ENCODE measurements at regions not wholly inside any gene's neighbourhood (a gene's known extent, or its start where the extent isn't known, plus 50 kb on each side); places are given as distances from the start of the nearest gene placed in this dataset.

DNA sequence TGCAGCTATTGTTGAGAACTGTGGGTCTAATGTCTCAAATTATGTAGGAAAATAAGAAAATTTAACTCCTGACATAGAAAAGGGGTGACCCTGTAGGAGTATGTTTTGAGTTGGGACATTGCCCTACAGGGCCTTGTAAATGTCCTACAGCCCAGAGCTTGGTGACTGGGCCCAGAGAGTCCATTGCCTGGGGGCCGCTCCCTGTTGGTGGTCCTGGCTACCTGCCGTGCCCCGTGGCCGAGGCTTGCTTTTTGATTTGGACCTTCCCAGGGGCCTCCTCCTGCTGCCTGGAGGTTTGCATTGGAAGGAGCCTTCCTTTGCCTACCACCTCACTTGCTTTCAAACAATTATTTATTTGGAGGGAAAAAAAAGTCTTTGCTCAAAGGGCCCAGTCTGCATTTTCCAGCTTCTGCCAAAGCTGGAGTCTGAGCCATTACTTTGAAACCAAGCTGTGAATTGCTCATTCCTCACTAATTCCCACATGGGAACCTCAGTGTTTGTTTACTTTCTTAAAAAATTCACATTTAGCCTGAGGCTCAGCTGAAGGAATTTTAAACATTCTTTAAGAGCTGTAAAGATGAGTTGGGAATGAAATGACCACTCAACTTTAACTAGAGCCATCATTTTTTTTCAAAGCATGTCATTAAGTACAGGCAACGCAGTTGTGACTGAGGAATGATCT is 355.0 kb downstream of the GLRX3 start:
- TF ChIP-seq, protein P1, sequence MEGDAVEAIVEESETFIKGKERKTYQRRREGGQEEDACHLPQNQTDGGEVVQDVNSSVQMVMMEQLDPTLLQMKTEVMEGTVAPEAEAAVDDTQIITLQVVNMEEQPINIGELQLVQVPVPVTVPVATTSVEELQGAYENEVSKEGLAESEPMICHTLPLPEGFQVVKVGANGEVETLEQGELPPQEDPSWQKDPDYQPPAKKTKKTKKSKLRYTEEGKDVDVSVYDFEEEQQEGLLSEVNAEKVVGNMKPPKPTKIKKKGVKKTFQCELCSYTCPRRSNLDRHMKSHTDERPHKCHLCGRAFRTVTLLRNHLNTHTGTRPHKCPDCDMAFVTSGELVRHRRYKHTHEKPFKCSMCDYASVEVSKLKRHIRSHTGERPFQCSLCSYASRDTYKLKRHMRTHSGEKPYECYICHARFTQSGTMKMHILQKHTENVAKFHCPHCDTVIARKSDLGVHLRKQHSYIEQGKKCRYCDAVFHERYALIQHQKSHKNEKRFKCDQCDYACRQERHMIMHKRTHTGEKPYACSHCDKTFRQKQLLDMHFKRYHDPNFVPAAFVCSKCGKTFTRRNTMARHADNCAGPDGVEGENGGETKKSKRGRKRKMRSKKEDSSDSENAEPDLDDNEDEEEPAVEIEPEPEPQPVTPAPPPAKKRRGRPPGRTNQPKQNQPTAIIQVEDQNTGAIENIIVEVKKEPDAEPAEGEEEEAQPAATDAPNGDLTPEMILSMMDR (IDR thresholded peaks at IDR 0.05), result no peak
- TF ChIP-seq POLR2AphosphoS5 (IDR thresholded peaks at IDR 0.05; ENCODE audit: low read depth, low read length), result no peak
- no peak for TF ChIP-seq SIN3A (IDR thresholded peaks at IDR 0.05; ENCODE audit: borderline replicate concordance, insufficient read depth, low read depth, low read length)
- TF ChIP-seq, protein P2, sequence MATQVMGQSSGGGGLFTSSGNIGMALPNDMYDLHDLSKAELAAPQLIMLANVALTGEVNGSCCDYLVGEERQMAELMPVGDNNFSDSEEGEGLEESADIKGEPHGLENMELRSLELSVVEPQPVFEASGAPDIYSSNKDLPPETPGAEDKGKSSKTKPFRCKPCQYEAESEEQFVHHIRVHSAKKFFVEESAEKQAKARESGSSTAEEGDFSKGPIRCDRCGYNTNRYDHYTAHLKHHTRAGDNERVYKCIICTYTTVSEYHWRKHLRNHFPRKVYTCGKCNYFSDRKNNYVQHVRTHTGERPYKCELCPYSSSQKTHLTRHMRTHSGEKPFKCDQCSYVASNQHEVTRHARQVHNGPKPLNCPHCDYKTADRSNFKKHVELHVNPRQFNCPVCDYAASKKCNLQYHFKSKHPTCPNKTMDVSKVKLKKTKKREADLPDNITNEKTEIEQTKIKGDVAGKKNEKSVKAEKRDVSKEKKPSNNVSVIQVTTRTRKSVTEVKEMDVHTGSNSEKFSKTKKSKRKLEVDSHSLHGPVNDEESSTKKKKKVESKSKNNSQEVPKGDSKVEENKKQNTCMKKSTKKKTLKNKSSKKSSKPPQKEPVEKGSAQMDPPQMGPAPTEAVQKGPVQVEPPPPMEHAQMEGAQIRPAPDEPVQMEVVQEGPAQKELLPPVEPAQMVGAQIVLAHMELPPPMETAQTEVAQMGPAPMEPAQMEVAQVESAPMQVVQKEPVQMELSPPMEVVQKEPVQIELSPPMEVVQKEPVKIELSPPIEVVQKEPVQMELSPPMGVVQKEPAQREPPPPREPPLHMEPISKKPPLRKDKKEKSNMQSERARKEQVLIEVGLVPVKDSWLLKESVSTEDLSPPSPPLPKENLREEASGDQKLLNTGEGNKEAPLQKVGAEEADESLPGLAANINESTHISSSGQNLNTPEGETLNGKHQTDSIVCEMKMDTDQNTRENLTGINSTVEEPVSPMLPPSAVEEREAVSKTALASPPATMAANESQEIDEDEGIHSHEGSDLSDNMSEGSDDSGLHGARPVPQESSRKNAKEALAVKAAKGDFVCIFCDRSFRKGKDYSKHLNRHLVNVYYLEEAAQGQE (IDR thresholded peaks at IDR 0.05; ENCODE audit: insufficient read depth in 1 of 2, low read depth in 2 of 2, low read length in 1 of 2), result no peak
